Astrocyte (in vitro differentiated cells and primary cell): ENCODE measurements at regions not wholly inside any gene's neighbourhood (a gene's known extent, or its start where the extent isn't known, plus 50 kb on each side); places are given as distances from the start of the nearest gene placed in this dataset.
A peak's percentile ranks its signal among the peaks of the same experiment; 100 is the strongest.

Experiments
- DNase-seq: peaks from one replicate; pipeline ENCODE4 v3.0.0-alpha.2; 2010; ENCODE audit warnings: low read depth
- FAIRE-seq: peaks from 2 replicates; lab custom pipeline; 2011; peaks lifted over from hg19 to GRCh38; lab: Jason Lieb, UNC
- H2AFZ ChIP-seq: 2 replicates; pipeline ENCODE4 v1.6.0; 2012; ENCODE audit warnings: low read depth, low read length, inconsistent platforms
- H3K27ac ChIP-seq: 2 replicates; pipeline ENCODE4 v1.5.1; 2011; ENCODE audit warnings: low read depth, low read length, inconsistent platforms
- H3K27me3 ChIP-seq: 2 replicates; pipeline ENCODE4 v1.6.0; 2011; ENCODE audit warnings: low read length, inconsistent platforms; ENCODE audit not compliant: insufficient read depth
- H3K36me3 ChIP-seq: 2 replicates; pipeline ENCODE4 v1.5.1; 2011; ENCODE audit warnings: low read length, inconsistent platforms; ENCODE audit not compliant: insufficient read depth
- H3K4me1 ChIP-seq: 2 replicates; pipeline ENCODE4 v1.5.1; 2011; ENCODE audit warnings: low read length, inconsistent platforms; ENCODE audit not compliant: insufficient read depth
- H3K4me2 ChIP-seq: 2 replicates; pipeline ENCODE4 v1.6.0; 2012; ENCODE audit warnings: low read length, inconsistent platforms
- H3K4me3 ChIP-seq: 2 replicates; pipeline ENCODE4 v1.5.1; 2011; ENCODE audit warnings: low read depth, mild to moderate bottlenecking, low read length, inconsistent platforms; ENCODE audit not compliant: insufficient read depth
- H3K79me2 ChIP-seq: 2 replicates; pipeline ENCODE4 v1.6.0; 2012; ENCODE audit warnings: mild to moderate bottlenecking, low read length, inconsistent platforms; ENCODE audit not compliant: insufficient read depth
- H3K9ac ChIP-seq: 2 replicates; pipeline ENCODE4 v1.6.0; 2012; ENCODE audit warnings: mild to moderate bottlenecking, low read length, inconsistent platforms
- H3K9me3 ChIP-seq: 2 replicates; pipeline ENCODE4 v1.5.1; 2012; ENCODE audit warnings: low read depth, mild to moderate bottlenecking, low read length, inconsistent platforms; ENCODE audit not compliant: insufficient read depth
- H4K20me1 ChIP-seq: 2 replicates; pipeline ENCODE4 v1.6.0; 2012; ENCODE audit warnings: low read length, inconsistent platforms; ENCODE audit not compliant: insufficient read depth
- H3K27ac Mint-ChIP-seq: one replicate; pipeline ENCODE4 v1.8.0; 2021; ENCODE audit warnings: mild to moderate bottlenecking, mixed read lengths; ENCODE audit not compliant: unreplicated experiment
- H3K27me3 Mint-ChIP-seq: one replicate; pipeline ENCODE4 v1.8.0; 2021; ENCODE audit warnings: low read depth, mixed read lengths; ENCODE audit not compliant: unreplicated experiment
- H3K36me3 Mint-ChIP-seq: one replicate; pipeline ENCODE4 v1.8.0; 2021; ENCODE audit warnings: low read depth, mixed read lengths; ENCODE audit not compliant: unreplicated experiment
- H3K4me1 Mint-ChIP-seq: one replicate; pipeline ENCODE4 v1.8.0; 2021; ENCODE audit warnings: low read depth, mixed read lengths; ENCODE audit not compliant: unreplicated experiment
- H3K4me3 Mint-ChIP-seq: one replicate; pipeline ENCODE4 v1.8.0; 2021; ENCODE audit warnings: mild to moderate bottlenecking, moderate library complexity, mixed read lengths; ENCODE audit not compliant: unreplicated experiment
- H3K9me3 Mint-ChIP-seq: one replicate; pipeline ENCODE4 v1.8.0; 2021; ENCODE audit warnings: mild to moderate bottlenecking, mixed read lengths; ENCODE audit not compliant: unreplicated experiment
- EZH2 ChIP-seq: IDR thresholded peaks from 2 replicates; pipeline ENCODE4 v1.6.1; 2012; ENCODE audit warnings: mild to moderate bottlenecking, low read length, inconsistent platforms; ENCODE audit not compliant: insufficient read depth
- TF ChIP-seq, protein P1 (sequence below): IDR thresholded peaks from 2 replicates; pipeline ENCODE4 v1.5.1; 2011; ENCODE audit warnings: low read depth, mild to moderate bottlenecking, inconsistent platforms, low read length, moderate library complexity; ENCODE audit not compliant: insufficient read depth

GRCh38 chr5:168005936-168006335 is 285.5 kb upstream of the WWC1 start:
- DNase-seq (no peak), FAIRE-seq (no peak)
- no peak for TF ChIP-seq EZH2
- TF ChIP-seq, protein P1, sequence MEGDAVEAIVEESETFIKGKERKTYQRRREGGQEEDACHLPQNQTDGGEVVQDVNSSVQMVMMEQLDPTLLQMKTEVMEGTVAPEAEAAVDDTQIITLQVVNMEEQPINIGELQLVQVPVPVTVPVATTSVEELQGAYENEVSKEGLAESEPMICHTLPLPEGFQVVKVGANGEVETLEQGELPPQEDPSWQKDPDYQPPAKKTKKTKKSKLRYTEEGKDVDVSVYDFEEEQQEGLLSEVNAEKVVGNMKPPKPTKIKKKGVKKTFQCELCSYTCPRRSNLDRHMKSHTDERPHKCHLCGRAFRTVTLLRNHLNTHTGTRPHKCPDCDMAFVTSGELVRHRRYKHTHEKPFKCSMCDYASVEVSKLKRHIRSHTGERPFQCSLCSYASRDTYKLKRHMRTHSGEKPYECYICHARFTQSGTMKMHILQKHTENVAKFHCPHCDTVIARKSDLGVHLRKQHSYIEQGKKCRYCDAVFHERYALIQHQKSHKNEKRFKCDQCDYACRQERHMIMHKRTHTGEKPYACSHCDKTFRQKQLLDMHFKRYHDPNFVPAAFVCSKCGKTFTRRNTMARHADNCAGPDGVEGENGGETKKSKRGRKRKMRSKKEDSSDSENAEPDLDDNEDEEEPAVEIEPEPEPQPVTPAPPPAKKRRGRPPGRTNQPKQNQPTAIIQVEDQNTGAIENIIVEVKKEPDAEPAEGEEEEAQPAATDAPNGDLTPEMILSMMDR: no peak
- Histone ChIP-seq H3K4me2 (no peak overlapping the region), H3K9ac (no peak overlapping the region), H3K27me3 (no peaks in the 10 kb centered on the region), H3K9me3 (no peaks in the 10 kb centered on the region), H3K36me3 (no peaks in the 10 kb centered on the region), H3K27ac (no peak overlapping the region), H2AFZ (no peak overlapping the region), H3K79me2 (no peaks in the 10 kb centered on the region), H3K4me1 (no peaks in the 10 kb centered on the region), H4K20me1 (no peaks in the 10 kb centered on the region), H3K4me3 (no peak overlapping the region)
- Mint-ChIP-seq H3K9me3 (no peaks in the 10 kb centered on the region), H3K27ac (no peak overlapping the region), H3K36me3 (peaks cover 2% of the 10 kb centered on the region), H3K27me3 (no peaks in the 10 kb centered on the region), H3K4me1 (peaks cover 14% of the 10 kb centered on the region), H3K4me3 (no peak overlapping the region)

- Histone ChIP-seq H3K36me3 (no peaks in the 10 kb centered on the region), H3K27me3 (no peaks in the 10 kb centered on the region), H3K4me2 (no peak overlapping the region), H2AFZ (no peak overlapping the region), H3K79me2 (no peaks in the 10 kb centered on the region), H4K20me1 (no peaks in the 10 kb centered on the region), H3K27ac (no peak overlapping the region), H3K9ac (no peak overlapping the region), H3K4me3 (no peak overlapping the region), H3K9me3 (no peaks in the 10 kb centered on the region), H3K4me1 (no peaks in the 10 kb centered on the region)
- TF ChIP-seq EZH2: no peak
- TF ChIP-seq, protein P1: no peak
- H3K4me1 Mint-ChIP-seq: peaks cover 14% of the 10 kb centered on the region
- no peak for DNase-seq
- H3K9me3 Mint-ChIP-seq: no peaks in the 10 kb centered on the region
- no peak for FAIRE-seq
- no peak overlapping the region for H3K4me3 Mint-ChIP-seq
- H3K27me3 Mint-ChIP-seq: no peaks in the 10 kb centered on the region
- H3K36me3 Mint-ChIP-seq: peaks cover 2% of the 10 kb centered on the region
- peak overlapping the region; percentile 62 for H3K27ac Mint-ChIP-seq
These were observed 284.9 kb upstream of the WWC1 start for GRCh38 chr5:168006456-168007130.

GRCh38 chr5:168007286-168007685 is 284.2 kb upstream of the WWC1 start:
- no peaks in the 10 kb centered on the region for H3K36me3 ChIP-seq
- H3K27me3 Mint-ChIP-seq: no peaks in the 10 kb centered on the region
- FAIRE-seq (no peak), DNase-seq (no peak)
- no peaks in the 10 kb centered on the region for H4K20me1 ChIP-seq
- no peaks in the 10 kb centered on the region for H3K9me3 Mint-ChIP-seq
- H3K79me2 ChIP-seq: no peaks in the 10 kb centered on the region
- TF ChIP-seq EZH2: no peak
- TF ChIP-seq, protein P1: no peak
- peaks cover 2% of the 10 kb centered on the region for H3K36me3 Mint-ChIP-seq
- no peaks in the 10 kb centered on the region for H3K27me3 ChIP-seq
- H3K9ac ChIP-seq: no peak overlapping the region
- H3K4me1 Mint-ChIP-seq: peaks cover 19% of the 10 kb centered on the region
- no peak overlapping the region for H3K4me3 ChIP-seq
- H2AFZ ChIP-seq: no peak overlapping the region
- no peaks in the 10 kb centered on the region for H3K4me1 ChIP-seq
- H3K9me3 ChIP-seq: no peaks in the 10 kb centered on the region
- H3K4me3 Mint-ChIP-seq: no peak overlapping the region
- no peak overlapping the region for H3K27ac ChIP-seq
- peak overlapping the region; percentile 56 for H3K27ac Mint-ChIP-seq
- no peak overlapping the region for H3K4me2 ChIP-seq
